Activated CD4-positive, CD25-positive, alpha-beta regulatory T cell treated with anti-CD3 and anti-CD28 coated beads, Interleukin-2, amount 50 U/mL, for 24 hours (primary cell): ENCODE measurements at regions not wholly inside any gene's neighbourhood (a gene's known extent, or its start where the extent isn't known, plus 50 kb on each side); places are given as distances from the start of the nearest gene placed in this dataset.

ENCODE experiments used
- ATAC-seq, 2 donors: fragments of 150-1000 bp; cut with Tn5 transposase; one replicate each; pipeline ENCODE4 v1.10.0; 2021; ENCODE audit warnings: mild to moderate bottlenecking in 1 of 2, moderate library complexity in 1 of 2

DNA sequence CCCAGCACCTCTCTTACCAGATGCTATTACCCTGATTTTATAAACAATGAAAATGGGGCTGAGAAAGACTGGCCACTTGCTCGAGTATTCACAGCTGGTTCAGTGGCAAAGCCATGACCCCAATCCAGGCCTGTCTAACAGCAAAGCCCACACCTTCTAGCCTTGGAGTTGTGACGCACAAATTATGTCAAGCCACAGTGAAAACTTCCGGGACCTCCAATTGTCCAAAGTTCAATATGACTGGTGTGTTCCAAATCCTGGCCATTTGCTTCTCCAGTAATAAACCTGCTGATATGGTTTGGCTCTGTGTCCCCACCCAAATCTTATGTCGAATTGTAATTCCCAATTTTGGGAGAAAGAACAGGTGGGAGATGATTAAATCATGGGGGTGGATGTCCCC, 64.7 kb upstream of the RIOK3 start:
- ATAC-seq: no peak

DNA sequence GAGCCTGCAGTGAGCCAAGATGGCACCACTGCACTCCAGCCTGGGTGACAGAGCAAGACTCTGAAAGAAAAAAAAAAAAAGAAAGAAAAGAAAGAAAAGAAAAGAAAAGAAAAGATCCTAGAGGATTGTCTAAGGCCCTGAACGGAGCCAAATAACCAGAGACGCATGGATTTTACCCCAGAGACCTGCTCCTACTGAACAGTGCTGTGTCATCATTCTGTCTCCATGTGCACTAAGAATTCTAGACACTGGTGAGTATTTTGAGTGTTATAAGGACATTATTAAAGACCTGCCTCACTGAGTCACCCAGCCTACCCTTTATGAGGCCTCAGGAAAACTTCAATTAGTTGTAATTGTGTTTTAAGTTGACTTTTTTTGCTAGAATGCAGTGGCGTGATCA, 61.9 kb upstream of the RIOK3 start:
- ATAC-seq: no peak

DNA sequence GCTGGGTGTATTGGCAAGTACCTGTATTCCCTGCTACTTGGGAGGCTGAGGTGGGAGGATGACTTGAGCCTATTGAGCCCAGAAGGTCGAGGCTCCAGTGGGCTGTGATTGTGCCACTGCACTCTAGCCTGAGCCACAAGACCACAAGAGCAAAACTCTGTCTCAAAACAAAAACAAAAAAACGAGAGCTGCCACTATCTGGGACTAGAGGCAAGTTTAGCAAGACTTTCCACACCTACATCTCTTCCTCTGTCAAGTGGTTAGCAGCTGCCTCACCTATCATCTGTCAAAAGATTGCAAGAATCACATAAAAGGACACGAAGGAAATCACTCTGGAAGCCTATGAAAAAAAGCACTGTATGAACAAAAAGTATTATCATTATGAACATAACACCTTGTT, 55.2 kb upstream of the RIOK3 start:
- no peak for ATAC-seq

DNA sequence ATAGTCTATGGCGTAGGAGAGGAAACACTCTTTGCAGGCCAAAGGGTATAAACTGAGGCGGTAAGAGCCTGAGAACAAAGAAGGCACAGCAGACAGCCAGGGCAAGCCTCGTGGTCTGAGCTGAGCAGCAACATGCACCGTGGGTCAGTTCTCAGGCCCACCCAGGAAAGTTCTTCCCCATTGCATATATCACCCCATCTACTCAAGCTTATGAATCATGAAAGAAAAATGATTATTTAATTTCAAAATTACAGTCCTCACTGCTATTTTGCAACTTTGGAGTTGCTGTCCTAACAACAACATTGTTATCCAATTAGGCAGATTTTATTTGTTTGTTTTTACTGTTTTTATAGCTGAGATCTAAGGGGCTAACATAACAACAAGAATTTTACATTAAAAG, 54.7 kb upstream of the RIOK3 start:
- ATAC-seq: no peak

DNA sequence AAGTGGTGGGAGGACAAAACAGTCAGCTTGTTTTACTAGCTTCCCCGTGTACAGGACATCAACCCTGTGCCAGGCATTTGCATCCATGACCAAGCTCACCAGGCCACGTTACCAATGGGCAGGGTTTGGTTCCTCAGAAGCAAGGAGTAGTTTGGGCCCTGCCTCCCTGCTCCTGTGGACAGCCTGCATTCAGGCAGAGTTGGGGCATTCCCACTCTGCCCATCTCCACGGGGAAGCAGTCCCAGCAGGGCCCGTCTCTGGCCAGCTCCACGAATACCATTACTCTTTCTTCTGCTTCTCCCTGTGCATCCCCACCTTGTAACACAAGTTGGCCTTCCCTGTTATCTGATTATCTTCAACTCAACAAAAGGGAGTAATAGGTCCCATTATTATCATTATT, 54.0 kb upstream of the RIOK3 start:
- ATAC-seq: no peak

DNA sequence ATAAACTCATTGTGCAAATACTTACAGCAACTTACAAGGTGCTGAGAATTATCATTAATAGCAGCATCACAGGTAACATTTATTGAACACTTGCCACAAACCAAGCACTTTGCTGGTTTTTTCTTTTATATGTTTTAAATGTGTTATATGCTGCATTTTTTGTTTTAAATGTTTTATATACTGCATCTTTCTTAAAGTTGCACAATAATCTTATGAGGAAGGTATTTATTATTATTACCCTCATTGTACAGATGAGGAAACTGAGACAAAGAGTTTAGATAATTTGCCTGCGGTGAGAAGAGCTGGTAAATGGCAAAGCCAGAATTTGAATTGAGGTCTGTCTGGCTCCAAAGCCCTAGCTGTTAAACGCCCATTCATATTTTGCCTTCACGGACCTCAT, 52.2 kb upstream of the RIOK3 start:
- no peak for ATAC-seq

DNA sequence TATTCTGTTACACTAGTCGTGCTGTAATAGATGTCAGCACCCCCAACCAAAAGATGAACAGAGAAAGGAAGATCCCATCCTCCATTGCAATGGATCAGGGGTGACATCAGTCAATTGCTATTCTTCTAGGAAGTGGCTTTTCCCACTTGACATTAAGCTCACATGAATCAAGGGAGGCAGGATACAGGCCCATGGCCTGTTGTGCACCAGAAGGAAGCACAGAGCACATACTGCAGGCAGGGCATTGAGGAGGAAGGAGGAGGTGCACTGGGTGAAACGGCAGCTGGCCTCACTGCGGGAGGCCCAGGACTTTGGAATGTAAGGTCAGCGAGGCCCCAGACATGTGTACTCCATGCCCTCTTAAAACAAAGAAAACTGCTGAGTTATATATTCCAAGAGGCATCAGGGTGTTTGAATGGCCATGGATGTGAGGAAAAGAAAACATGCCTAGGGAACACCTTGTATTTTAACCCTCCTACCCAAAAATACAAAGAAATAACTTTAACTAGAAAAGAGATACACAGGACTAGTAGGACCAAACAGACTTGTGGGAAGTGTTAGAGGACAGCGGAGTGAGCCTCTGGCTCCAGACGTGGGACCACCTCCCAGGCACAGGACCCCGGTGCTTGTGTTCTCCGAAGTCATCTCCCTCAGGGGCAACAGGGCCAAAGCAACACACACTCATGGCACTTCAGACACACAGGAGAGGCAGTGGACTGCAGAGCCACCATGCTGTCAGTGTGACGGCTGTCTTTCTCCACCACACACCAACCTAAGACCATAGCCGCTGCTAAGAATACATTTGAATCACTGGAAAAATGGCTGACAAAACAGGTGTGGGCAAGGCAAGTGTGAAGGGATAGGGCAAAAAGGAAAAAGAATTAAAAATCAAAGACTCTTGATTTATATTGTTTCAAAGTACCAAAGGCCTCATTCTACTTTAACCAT, 51.4 kb upstream of the RIOK3 start:
- no peak for ATAC-seq
